NCI-H510A treated with DMSO at 0.1 percent for 48 hours (cell line): ENCODE measurements at regions not wholly inside any gene's neighbourhood (a gene's known extent, or its start where the extent isn't known, plus 50 kb on each side); places are given as distances from the start of the nearest gene placed in this dataset.

Source experiments
- DNase-seq: peaks from one replicate; lab custom pipeline; 2025; lab: John Stamatoyannopoulos, UW

DNA sequence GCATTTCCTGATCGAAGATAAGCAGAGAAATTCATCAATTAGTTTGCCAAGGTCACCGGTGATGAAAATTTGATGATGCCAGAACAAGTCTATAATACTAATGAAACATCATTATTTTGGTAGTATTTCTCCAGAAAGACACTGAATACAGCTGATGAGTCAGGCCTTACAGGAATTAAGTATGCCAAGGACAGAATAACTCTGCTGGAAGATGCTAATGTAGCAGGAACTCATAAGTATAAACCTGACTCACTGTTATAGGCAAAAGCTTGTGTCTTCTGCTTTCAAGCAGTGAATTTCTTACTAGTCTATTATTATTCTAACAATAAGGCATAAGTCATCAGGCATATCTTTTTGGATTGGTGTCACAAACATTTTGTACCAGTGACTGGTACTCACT is 1825.1 kb upstream of the IGFBP7 start:
- DNase-seq, result no peak

DNA sequence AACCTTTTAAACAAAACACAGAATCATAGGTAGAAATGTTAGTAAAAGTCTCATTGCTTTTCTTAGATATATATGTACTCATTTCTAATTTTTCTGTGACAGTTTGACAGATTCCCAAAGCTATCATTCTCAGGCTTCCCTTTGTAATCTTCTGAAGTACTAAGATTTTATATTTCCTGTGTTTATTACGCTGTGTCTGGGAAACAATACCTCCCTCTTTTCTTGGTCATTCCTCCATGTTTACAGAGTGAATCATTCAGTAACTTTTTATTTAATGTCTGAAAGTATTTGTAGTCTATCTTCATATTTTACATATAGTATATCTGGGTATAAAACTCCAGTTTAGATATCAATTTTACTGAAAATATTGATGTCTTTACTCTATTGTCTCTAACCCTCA is 1826.3 kb upstream of the IGFBP7 start:
- DNase-seq, result no peak

DNA sequence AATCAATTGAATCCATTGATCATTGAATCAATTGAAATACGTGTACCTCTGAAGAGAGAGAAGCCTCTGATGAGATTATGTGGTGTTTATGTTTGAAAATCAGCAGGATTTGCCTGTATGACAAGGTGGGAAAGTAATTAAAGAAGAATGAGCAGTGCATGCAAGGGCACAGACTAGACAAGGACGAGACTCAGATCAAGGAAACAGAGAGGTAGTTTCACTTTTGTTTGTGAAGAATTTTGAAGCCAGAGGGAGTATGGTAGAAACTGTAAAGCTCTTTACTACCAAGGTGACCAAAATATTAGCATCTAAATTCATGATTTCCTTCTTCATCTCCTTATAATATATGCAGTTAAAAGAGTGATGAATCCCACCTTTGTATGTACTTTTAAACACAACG is 1830.0 kb upstream of the IGFBP7 start:
- DNase-seq, result no peak

DNA sequence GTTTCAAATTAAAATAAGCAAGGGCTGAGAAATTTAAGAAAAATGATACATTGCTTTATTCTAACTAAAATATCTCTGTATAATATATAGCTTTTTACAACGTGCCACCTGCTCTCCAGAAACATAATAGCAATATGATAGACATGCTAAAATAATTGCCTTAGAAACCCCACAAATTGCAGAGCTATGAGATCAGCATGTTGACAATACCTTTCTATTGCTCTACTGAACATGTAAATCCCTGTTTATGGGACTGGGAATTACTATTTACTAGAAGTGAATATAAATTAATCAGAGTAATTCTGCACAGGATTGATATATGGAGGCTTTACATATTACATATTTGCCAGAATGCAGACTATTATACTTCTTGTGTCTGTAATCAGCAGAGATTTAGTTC is 1831.1 kb upstream of the IGFBP7 start:
- DNase-seq, result no peak

DNA sequence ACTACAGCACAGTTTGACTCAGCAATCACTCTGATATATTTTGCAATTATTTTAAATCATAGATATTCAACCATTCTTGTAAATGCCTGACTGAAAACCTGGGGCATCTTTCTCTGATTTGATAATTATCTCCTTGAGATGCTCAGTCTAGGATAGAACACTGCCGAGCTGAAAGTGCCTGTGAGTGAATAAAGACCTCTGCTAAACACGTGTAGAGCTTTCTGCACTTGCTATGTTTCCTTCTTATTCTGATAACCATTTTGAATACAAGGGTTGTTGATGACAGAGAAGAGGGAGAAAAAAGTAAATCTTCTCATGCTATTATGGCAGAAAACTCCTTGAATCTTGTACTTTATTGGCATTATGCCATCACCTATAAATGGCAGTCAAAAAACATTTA is 1843.4 kb upstream of the IGFBP7 start:
- DNase-seq, result no peak

DNA sequence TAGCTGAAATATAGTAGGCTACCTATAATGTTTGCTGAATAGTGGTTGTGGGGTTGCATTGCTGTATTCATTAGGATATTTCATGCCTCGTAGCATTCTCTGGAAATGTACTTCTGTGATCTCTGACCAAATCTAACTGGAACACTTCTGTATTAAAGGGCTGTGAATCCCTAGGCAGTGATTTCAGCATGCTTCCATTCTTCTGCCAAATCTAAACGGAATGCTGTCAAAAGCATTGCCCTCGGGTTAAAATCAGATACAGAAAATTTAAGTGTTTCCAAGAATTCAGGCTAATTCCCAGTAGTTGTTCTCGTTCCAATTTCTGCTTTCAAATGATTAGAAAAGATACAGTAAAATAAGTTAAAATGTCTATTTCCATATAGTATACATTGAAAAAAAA is 1847.5 kb upstream of the IGFBP7 start:
- DNase-seq, result no peak

DNA sequence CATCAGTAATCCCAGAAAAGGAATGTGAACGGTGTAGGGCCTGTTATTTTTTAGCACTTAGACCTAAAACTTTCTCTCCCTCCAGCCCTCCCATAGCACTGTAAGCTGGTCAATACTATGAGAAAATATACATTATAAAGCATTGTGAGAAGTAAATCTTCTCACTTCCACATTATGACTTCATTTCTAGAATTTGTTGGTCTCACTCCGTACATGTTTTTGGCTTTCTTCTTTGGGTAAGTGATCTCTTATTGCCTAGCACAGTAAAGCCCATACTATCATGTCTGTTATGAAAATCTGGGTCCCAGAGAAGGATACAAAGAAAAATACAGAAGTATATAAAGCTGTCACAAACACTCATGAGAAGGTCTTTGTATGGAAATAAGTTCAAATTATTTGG is 1851.1 kb upstream of the IGFBP7 start:
- DNase-seq, result no peak

DNA sequence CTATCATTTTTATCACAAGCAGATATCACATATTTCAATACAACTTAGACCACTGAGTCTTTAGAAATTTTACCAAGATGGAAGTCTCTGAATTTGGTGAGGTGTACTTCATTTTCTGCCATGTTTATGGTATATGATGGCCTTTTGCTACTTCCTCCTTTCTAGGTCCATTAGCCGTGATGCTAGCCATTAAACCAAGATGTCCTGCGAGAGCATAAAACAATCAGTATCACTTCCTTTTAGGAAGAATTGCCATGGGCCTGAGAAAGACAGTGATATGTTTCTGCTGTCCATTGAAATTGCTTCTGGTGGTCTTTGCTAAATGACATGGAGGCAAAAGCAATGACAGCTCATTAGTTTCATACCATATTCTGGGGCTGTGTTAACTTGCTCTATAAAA is 1851.7 kb upstream of the IGFBP7 start:
- DNase-seq, result no peak

DNA sequence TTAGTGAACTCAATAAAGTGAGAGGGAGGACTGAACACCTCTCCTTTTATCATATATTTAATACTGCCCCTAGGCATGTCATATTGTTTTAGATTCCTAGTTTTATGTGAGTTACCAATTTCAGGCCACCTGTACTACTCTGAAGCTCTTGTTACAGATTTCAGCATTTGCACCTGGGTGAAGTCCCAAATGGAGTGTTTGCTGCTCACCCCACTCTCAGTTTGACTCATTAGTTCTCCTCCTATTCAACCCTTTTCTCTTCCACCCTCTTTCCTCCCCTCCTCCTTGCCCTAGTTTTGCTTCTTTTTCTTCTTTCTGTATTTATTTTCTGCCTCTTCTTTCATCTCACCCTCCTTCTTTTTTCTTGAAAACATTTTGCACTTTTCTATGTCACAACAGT is 1852.2 kb upstream of the IGFBP7 start:
- no peak for DNase-seq

DNA sequence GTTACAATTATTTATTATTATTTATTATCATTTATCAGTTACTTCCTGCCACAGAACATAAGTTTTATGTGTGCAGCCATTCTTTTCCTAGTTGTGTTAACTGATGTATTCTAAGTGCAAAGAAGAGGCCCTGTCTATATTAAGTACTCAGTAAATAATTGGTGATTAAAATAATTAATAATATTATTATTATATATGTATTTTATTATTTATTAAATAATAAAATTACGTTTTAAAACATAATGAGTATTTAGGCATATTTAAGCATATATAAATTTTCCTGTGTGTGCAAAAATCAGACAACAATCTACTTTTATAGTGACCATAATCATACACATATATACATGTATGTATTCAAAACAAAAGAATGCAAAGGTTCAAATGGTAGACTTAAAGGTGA is 1871.6 kb upstream of the IGFBP7 start:
- DNase-seq, result no peak

DNA sequence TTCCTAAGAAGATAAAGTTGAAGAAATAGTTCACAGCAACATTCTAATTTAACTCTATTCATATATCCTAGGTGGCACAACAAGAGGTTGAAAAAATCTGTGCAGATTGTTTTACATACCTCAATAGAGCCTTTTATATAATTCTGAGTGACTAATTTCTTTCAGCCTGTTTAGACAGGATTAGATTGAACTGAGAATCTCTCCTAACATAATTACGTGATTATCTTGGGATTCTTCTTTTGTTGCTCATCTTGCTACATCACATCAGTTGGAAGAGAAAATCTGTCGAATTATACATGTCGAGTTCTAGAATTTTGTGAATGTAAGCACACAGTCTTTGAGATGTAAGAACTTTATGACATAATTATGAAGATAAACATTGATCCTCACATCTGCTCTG is 1873.7 kb upstream of the IGFBP7 start:
- no peak for DNase-seq

DNA sequence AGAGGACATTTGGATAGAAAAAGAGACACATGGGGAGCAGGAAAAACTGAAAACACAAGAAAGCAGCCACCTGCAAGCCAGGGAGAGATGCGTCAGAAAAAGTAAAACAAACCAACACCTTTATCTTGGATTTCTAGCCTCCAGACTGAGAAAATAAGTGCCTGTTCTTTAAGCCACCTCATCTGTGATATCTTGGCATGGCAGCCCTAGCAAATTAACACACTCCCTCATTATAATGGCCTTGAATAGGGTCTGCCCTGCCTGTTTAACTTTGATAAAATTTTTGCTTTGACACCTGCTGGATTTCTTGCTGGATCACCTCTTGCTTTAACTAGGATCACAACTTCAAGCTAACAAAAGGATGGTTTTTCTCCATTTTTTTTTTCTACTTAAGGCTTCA is 1892.0 kb upstream of the IGFBP7 start:
- no peak for DNase-seq

DNA sequence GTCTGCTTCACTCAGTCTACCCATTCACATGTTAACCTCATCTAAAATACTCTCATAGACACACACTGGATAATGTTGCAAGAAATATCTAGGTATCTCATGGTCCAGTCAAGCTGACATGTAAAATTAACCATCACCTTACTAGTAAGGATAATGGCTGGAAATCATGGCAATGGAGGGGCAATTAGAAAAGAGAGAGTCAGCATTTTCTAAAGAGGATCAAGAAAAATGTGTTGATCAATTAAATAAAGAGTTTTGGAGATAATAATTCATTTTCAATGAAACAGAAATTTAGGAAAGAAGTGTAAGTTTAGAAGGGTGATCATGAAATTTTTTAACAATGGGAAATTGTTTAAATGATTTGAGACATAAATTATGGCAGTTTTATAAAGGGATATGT is 1914.1 kb upstream of the IGFBP7 start:
- DNase-seq, result no peak

DNA sequence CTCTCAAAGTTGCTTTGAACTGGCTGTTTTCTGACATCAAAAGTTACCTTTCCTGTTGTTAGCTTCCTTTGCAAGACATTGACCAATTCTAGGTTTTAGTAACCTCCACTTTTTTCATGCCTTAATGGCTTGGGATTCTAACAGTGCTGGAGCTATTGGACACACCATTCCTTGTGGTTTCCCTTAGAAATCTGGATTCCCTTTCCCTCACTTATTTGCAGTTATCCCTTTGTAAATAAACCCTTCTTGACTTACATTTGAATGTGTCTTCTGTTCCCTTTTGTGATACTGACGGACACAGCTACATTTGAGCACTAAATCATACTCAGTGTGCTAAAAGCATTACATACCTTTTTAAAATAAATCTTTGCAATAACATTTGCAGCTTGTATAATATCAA is 1927.6 kb upstream of the IGFBP7 start:
- no peak for DNase-seq

DNA sequence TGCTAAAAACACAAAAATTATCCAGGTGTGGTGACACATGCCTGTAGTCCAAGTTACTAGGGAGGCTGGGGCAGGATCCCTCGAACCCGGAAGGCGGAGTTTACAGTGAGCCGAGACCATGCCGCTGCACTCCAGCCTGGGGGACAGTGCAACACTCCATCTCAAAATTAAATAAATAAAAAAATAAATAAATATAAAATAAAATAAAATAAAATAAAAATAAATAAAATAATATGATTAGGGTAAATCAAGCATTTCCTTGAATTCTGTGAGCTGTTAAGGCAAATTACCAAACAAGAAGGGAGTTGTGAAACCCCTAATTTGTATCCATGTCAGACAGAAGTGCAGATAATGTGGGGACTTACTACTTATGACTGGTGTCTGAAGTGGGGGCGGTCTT is 1928.9 kb upstream of the IGFBP7 start:
- DNase-seq, result no peak

DNA sequence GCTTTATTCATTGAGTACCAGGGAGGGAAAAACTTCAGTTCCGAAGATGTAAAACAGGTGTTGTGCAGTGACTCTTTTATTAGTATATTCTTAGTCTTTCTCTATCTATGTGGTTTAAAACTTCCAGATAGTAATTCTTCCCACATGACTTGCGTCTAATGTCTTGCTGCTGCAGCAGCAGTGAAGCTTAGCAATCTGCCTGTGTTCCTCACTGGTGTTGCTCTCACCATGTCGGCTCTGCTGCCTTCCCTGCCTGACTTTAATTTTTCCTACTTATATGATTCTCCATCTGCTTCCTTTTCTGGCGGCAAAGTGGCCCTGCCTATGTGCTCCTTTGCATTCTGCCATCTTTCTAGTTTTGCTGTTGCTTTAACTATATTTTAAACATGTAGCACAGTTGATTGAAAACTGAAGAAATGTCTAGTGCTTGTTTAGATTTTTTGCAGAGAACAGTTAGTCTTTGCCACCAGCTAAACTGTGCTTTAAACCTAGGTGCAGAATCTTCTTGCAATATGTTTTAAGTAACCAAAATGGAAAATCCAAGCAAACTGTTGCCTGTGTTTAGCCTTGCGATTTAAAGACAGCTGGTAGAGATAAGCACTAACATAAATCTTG is 1934.2 kb upstream of the IGFBP7 start:
- no peak for DNase-seq

DNA sequence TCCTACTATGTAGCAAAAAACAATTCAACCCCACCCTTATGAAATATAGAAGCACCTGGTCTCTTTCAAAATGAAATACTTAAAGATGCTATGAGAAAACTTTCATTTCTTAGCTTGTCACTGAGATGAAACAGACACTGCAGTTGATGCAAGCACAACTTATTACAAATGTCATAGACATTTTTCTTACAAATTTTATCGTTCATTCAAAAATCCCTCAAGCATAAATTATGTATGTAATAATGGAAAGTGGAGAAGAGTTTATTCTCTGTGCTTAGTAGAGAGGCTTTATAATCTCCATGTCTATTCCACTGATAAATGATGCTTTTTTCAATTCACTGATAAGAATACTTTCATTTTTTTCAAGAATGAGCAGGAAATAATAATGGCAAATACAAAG is 1943.9 kb upstream of the IGFBP7 start:
- DNase-seq, result no peak

DNA sequence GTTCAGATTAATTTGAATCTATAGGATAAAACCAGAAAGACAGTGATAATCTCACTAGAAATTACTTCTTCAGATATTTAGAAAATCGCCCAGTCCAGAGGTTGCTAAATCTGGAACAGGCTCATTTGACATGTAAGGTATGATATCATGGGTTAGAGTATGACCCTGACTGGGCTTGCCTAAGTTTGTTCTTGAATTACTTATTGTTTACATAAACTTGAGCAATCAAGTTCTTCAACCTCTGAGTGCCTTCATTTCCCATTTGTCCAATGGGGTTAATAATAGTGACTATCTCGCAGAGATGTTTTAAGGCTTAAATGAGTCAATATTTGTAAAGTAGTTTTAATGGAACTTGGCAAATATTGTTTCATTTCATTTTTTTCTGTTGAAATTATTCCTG is 1947.6 kb upstream of the IGFBP7 start:
- DNase-seq, result peak; percentile 10

DNA sequence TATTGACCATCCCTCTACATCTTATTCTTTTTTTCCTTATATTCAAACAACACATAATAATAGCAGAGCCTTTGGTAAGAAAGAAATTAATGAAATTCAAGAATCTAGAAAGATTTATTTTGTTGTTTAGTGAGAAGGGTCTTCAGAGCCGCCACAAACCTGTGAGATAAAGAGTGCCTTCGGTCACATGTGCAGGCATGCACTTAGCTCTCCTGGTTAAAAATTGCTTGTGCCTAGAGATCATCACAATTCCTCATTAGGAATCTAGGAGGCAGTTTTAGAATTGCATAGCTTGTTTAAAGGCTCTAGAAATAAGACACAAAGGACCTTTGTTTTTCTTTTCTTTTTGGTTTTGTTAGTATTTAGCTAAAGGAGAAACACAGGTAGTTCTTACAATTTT is 1948.4 kb upstream of the IGFBP7 start:
- no peak for DNase-seq

DNA sequence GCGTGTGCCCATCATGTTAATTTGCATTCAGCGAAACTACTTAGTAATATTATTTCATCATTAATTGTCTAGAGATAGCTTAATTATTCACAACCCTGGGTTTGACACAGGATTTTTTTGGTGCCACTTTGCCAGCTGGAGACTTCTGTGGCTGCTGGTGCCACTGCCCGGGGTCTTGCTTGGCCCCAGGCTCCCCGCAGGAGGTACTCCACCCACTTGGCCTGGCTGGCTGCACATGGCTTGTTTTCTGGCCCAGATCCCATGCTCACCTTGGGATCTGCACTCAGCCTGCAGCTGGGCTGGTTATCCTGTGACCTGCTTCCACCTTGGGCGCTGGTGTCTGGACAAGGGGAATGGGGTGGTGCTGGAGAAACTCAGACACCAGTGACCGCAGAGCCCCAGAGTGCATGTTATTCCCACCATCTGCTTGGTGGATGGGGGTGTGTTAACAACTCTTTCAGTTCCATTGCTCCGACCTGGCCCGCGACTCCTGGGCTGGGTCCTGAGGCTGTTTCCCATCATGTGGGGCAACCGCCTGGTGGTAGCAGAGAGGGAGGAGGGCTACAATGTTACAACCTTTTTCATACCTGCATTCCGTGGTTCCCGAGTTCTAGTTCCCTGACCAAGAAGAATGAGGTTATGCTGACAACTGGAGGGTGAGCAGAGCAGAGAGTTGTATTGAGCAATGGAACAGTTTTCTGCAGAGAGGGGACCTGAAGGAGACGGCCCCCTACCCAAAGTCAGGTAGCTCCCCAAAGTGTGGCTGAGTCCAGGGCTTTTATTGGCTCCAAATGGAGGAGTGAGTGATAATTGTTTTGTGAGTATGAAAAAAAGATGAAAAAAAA is 1950.0 kb upstream of the IGFBP7 start:
- DNase-seq, result no peak

DNA sequence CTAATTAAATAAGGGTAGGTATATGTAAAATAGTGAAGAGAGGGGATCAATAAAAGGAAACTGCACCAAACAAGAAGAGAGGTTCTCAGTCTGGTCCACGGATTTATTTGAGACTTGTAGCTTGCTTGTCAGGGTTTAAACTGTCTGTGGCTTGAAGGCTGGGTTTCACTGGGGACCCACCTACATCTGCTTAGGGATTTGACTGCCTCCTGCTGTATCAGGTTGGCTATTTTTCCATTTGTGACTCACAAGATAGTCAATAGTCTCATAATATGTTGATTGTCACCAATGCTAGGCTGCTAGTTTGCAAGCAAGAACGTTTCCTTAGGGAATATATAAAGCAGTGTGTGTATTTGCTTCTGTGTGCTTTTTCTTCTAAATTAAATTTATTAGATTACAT is 1950.7 kb upstream of the IGFBP7 start:
- DNase-seq, result no peak

DNA sequence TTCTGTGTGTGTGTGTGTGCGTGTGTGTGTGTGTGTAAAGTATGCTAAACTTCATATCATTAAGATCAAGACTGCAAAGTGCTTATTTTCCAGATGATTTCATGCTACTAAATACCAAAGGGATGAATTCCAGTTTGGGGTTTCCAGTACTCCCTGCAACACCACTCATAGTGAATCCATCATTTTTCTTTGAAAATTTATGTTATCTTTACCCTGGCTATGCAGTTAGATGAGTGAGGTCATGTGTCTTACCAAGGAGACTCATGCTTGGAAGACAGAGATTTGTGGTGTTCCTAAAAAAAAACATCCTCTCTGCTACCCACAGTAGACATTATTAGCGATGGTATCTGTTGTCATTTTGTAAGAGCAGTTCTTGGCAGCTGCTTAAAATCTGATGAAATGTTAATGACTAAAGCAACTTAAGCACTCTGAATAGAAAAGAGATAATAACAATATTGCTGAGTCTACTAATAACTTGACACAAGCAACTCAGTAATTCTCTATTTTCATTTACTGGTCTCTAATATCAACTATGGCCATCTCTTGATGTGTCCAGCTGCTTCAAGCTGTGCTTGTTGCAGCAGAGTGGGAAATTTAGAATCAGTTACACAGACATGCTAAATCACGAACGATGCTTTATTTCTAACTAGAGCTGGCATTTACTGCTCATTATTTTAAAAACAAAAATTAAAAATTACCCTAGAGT is 1953.0 kb upstream of the IGFBP7 start:
- no peak for DNase-seq

DNA sequence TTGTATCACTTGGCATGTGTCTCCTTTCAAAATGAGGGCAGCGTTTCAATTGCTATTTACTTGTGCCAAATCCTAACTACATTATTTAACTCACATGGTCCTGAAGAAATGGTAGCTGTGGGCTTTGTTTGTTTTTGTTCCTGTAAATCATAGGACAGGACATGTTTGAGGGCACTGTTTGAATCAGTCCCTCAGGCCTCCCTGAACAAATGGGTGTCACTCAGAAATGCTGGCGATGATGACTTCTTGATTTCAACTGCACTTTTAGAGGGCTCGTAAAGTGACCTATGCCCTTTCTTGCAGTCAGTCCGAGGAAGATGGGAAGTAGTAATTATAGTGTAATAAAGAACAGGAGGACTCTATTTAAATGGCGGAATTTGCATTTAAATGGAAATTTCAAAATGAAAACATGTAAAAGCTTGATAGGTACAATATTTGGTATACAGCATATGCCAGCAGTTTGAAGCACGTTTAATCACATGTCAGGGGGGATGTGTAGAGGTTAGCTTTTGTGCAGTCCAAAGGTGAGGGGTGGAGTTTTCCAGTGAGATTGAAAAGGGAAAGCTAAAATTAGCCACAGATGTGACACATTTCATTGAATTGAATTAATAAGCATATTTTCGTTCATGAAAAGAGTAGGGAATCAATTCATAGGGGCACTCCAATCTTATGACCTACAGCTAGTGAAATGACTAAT is 1958.7 kb upstream of the IGFBP7 start:
- DNase-seq, result no peak
